Non-pigmented ciliary epithelial cell (primary cell): ENCODE measurements at regions not wholly inside any gene's neighbourhood (a gene's known extent, or its start where the extent isn't known, plus 50 kb on each side); places are given as distances from the start of the nearest gene placed in this dataset.
"Not testable (repeated sequence)": the region's sequence is repeated elsewhere in the genome, so short reads cannot be mapped to it uniquely, and the experiment has no call there.

Experiments
- DNase-seq: peaks from one replicate; pipeline ENCODE4 v3.0.0-alpha.2; 2010; ENCODE audit warnings: low read depth

DNA sequence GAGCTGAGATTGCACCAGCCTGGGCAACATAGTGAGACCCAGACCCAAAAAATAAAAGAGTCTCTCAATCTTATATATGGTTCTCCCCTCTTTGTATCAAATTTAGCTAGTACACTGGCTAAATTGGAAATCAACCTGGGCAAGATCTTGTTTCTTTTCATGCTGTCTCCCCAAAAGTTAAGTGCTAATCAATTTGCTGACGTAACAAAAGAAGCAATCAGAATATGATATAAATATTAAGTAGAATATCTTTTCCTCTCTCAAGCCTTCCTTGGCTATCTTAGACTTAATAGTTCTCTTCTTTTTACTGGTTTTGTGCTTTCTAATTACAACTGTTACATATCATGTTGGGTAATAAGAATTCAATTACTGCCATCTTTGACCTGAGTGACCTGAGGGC is 258.9 kb downstream of the KCNRG start:
- no peak for DNase-seq

DNA sequence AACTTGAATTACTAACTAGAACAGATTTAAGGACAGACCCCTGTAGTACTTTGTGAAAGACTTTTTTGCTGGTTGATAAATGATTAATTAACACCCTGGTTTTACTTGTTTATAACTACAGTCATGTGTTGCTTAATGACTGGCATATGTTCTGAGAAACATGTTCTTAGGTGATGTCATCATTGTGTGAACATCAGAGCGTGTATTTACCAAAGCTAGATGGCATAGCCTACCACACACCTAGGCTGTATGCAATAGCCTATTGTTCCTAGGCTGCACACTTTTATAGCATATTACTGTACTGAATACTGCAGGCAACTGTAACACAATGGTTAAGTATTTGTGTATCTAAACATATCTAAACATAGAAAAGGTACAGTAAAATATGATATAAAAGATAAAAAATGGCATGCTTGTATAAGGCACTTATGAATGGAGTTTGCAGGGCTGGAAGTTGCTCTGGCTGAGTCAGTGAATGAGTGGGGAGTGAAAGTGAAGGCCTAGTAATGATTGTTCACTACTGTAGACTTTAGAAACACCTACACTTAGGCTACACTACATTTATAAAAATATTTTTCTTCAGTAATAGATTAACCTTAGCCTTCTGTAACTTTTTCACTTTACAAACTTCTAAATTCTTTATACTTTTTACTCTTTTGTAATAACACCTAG is 260.3 kb downstream of the KCNRG start:
- DNase-seq, result no peak

DNA sequence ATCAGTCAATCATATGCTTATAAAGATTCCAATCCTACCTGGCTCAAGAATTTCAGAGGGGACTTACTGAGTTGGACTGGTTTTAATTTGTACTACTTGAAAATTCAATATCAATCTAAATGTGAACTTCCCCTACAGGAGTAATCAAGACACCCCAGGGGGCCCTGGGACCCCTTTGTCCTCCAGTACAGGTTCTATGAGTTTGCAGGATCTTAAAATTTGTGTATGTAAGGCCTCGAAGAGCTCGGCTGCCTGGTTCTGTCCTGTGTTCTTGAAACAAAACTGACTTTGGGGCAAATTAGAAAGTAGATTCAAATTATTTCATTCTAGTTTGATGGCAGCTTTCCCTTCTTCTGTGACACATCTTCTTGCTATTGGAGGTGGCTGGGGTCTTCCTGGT is 261.3 kb downstream of the KCNRG start:
- no peak for DNase-seq

- DNase-seq, result no peak
Observed at GRCh38 chr13:50277127-50277526, 261.9 kb downstream of the KCNRG start.

DNA sequence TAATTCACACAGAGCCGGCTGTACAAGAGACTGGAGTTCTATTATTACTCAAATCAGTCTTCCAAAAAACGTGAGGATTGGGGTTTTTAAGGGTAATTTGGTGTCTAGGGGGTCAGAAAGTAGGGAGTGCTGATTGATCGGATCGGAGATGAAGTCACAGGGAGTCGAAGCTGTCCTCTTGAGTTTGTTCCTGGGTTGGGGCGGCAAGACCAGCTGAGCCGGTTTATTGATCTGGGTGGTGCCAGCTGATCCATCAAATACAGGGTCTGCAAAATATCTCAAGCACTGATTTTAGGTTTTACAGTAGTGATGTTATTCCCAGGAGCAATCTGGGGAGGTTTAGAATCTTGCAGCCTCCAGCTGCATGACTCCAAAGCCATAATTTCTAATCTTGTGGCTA is 262.7 kb downstream of the KCNRG start:
- DNase-seq, result no peak

- no peak for DNase-seq
Observed at GRCh38 chr13:50280441-50280937, 265.2 kb downstream of the KCNRG start.

DNA sequence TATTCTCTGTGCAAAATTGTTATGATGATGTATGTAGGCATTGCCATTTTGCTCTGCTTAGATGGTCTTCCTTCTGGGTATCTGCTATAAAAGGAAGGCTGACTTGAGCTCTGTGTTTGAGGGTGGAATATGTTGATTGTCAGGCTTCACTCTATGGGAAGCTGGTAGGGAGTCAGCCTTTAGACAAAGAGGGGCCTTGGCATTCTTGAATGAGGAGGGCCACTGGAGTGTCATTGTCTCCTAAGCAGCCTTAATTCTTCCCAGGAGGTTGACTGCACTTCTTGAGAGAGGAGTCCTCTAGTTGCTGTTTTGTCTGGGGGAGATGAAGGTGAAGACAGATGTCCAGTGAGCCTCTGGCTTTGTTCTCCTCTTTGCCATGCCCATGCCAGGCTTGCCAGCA is 266.8 kb downstream of the KCNRG start:
- no peak for DNase-seq

DNA sequence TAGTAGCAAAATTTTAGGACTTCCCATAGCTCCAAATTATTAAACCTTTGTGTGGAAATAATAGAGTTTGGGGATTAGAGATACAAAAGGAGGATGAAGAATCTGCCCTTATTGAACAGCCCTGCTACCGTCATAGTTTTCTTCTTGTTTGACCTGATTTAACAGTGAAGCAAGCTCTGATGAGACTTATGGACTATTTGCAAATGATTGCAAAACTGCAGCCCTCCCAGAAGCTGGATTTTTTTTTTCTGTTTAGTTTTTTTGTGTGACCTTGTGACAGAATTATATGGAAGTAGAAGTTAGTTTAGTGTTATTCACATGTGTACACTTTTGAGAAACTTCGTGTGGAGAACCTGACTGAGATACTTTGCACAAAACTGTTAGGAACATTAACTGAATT is 267.8 kb downstream of the KCNRG start:
- DNase-seq, result no peak

- DNase-seq, result no peak
Observed at GRCh38 chr13:50284540-50284939, 269.3 kb downstream of the KCNRG start.

GRCh38 chr13:50285283-50285682 is 270.0 kb downstream of the KCNRG start:
- no peak for DNase-seq

DNA sequence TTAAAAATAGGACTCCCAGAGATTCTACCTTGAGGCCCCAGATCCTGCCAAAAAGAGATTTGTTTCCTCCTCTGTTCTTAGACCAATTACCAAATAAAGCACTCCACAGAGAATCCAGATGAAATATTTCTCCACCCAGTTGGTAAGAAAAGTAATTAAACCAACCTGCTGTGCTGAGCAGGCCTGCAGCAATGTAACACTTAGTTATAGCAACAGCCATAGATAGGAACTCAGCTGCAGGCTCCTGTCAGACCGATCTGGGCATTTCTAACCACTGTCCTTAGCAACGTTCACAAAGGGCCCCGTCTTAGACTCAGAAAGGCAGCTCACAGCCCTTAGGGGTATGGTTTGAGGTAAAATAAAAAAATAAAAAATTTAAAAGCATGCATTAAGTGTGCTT is 271.1 kb downstream of the KCNRG start:
- no peak for DNase-seq

- no peak for DNase-seq
Observed at GRCh38 chr13:50290186-50290585, 274.9 kb downstream of the KCNRG start.

GRCh38 chr13:50291611-50292010 is 276.4 kb downstream of the KCNRG start:
- DNase-seq, result no peak

- DNase-seq, result no peak
Observed at GRCh38 chr13:50292081-50292480, 276.8 kb downstream of the KCNRG start.

DNA sequence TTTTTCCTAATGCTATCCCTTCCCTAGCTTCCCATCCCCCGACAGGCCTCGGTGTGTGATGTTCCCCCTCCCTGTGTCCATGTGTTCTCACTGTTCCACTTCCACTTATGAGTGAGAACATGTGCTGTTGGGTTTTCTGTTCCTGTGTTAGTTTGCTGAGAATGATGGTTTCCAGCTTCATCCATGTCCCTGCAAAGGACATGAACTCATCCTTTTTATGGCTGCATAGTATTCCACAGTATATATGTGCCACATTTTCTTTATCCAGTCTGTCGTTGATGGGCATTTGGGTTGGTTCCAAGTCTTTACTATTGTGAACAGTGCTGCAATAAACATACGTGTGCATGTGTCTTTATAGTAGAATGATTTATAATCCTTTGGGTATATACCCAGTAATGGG is 279.2 kb downstream of the KCNRG start:
- DNase-seq, result not testable (repeated sequence)

GRCh38 chr13:50299546-50300249 is 284.5 kb downstream of the KCNRG start:
- DNase-seq, result peak; percentile 31

DNA sequence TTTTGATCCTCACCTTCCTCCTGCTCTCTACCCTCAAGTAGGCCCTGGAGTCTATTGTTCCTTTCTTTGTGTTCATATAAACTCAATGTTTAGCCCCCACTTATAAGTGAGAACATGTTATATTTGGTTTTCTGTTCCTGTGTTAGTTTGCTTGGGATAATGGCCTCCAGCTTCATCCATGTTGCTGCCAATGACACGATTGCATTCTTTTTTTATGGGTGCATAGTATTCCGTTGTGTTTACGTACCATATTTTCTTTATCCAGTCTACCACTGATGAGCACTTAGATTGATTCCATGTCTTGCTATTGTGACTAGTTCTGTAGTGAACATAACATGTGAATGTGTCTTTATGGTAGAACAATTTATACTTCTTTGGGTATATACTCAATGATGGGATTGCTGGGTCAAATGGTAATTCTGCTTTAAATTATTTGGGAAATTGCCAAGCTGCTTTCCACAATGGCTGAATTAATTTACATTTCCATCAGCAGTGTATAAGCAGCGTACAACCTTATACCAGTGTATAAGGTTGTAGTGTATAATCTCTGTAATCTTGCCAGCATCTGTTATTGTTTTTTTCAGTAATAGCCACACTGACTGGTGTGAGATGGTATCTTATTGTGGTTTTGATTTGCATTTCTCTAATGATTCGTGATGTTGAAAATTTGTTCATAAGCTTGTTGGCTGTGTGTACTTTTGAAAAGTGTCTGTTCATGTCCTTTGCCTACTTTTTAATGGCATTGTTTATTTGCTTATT is 288.9 kb downstream of the KCNRG start:
- DNase-seq, result no peak

DNA sequence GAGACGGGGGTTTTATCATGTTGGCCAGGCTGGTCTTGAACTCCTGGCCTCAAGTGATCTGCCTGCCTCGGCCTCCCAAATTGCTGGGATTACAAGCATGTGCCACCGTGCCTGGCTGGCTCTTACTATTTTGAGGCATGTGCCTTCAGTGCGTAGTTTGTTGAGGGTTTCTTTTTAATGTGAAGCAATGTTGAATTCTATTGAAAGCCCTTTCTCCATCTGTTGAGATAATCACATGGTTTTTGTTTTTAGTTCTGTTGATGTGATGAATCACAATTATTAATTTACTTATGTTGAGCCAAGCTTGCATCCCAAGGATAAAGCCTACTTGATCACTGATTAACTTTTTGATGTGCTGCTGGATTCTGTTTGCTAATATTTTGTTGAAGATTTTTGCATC is 290.9 kb downstream of the KCNRG start:
- no peak for DNase-seq

GRCh38 chr13:50309318-50309717 is 294.1 kb downstream of the KCNRG start:
- no peak for DNase-seq

GRCh38 chr13:50309882-50310594 is 294.8 kb downstream of the KCNRG start:
- no peak for DNase-seq

DNA sequence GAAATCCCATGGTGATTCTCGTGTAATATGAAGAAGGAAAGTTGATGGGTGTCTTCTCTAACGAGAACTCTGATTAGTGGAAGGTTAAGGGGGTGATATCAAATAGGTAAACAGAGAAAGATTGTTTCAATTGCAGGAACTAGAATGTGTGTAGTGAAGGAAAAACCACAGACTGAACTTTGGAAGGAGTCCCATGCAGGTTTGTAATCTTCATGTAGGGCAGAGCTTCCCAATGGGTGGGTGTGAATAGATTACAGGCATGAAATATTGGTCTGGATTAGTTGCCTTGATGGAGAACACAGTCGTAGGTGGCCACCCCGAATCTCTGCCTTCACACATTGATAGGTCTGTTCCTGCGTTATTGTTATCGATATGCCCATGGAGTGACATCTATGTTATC is 295.5 kb downstream of the KCNRG start:
- no peak for DNase-seq

- no peak for DNase-seq
Observed at GRCh38 chr13:50318887-50319286, 303.6 kb downstream of the KCNRG start.
